Neural progenitor cell (in vitro differentiated cells): ENCODE measurements at regions not wholly inside any gene's neighbourhood (a gene's known extent, or its start where the extent isn't known, plus 50 kb on each side); places are given as distances from the start of the nearest gene placed in this dataset.

ENCODE experiments used
- CTCF ChIP-seq: fragments of 200-600 bp; sonication (generic); IDR thresholded peaks from 2 replicates; pipeline ENCODE4 v1.5.1; 2017; ENCODE audit warnings: antibody characterized with exemption, mild to moderate bottlenecking
- EZH2 ChIP-seq: fragments of 200-600 bp; sonication (generic); IDR thresholded peaks from 2 replicates; pipeline ENCODE4 v1.6.1; 2017; ENCODE audit warnings: antibody characterized with exemption, mild to moderate bottlenecking, moderate library complexity
- EZH2phosphoT487 ChIP-seq: fragments of 200-600 bp; sonication (generic); IDR thresholded peaks from 2 replicates; pipeline ENCODE4 v1.6.1; 2017; ENCODE audit warnings: antibody characterized with exemption

- no peak for TF ChIP-seq CTCF
- no peak for TF ChIP-seq EZH2phosphoT487
- TF ChIP-seq EZH2 = no peak
These were observed 312.8 kb upstream of the SORCS1 start for GRCh38 chr10:107477266-107477665.
